Heart right ventricle (tissue), 16 donors: ENCODE measurements at regions not wholly inside any gene's neighbourhood (a gene's known extent, or its start where the extent isn't known, plus 50 kb on each side); places are given as distances from the start of the nearest gene placed in this dataset.

ENCODE experiments used
- ATAC-seq, 8 donors: fragments of 200-7000 bp; cut with Tn5 transposase; one replicate each; pipeline ENCODE4 v1.9.1; 2020; ENCODE audit warnings: mild to moderate bottlenecking in 8 of 8, moderate library complexity in 8 of 8, moderate number of reproducible peaks in 1 of 8
- DNase-seq, 2 donors: peaks; one replicate each; pipeline ENCODE4 v3.0.0-alpha.2; 2020
- H3K27ac ChIP-seq, 10 donors: fragments of 200-600 bp; sonication (generic) in 2 of 10; one replicate each; pipeline versions ENCODE4 v1.5.0 to v1.8.0; 2020 to 2022; ENCODE audit warnings: mild to moderate bottlenecking in 3 of 10
- H3K27me3 ChIP-seq, 7 donors: fragments of 200-600 bp; one replicate each; pipeline ENCODE4 v1.8.0; 2021 to 2022; ENCODE audit warnings: mild to moderate bottlenecking in 2 of 7
- H3K36me3 ChIP-seq, 9 donors: fragments of 200-600 bp; sonication (generic) in 1 of 9; one replicate each; pipeline versions ENCODE4 v1.5.0 to v1.8.0; 2020 to 2022; ENCODE audit warnings: mild to moderate bottlenecking in 2 of 9
- H3K4me1 ChIP-seq, 9 donors: fragments of 200-600 bp; sonication (generic) in 1 of 9; one replicate each; pipeline versions ENCODE4 v1.5.0 to v1.8.0; 2020 to 2022; ENCODE audit warnings: mild to moderate bottlenecking in 4 of 9
- H3K4me3 ChIP-seq, 10 donors: fragments of 200-600 bp; sonication (generic) in 2 of 10; one replicate each; pipeline versions ENCODE4 v1.5.0 to v1.8.0; 2020 to 2022; ENCODE audit warnings: mild to moderate bottlenecking in 7 of 10, moderate library complexity in 2 of 10
- H3K9me3 ChIP-seq, 11 donors: fragments of 200-600 bp in 10 of 11; sonication (generic) in 2 of 11; one replicate each; pipeline versions ENCODE4 v1.5.0 to v1.8.0; 2013 to 2022; ENCODE audit warnings: mild to moderate bottlenecking in 2 of 11, control low read depth in 1 of 11, moderate library complexity in 1 of 11
- WGBS, 2 donors: extraction: QIAGEN DNeasy Blood & Tissue Kit; methylation state at CpG; one replicate each; pipeline ENCODE4 v1.1.7; 2013; ENCODE audit warnings: inconsistent platforms in 1 of 2; 5-methylcytosine and 5-hydroxymethylcytosine counted together
- intact Hi-C, 10 donors: fragments of 100-400 bp; cut with DNase I; formaldehyde crosslinking; loops; one replicate each; pipeline versions ENCODE4 v1.11.1 to v1.14.2; 2022
- TF ChIP-seq, protein P1 (sequence below), 9 donors: fragments of 200-600 bp; sonication (generic) in 2 of 9; IDR thresholded peaks; one replicate each; pipeline versions ENCODE4 v1.5.0 to v1.8.0; 2021 to 2022; ENCODE audit warnings: antibody characterized with exemption in 9 of 9, mild to moderate bottlenecking in 5 of 9, moderate library complexity in 1 of 9
- donor health status: Arrhythmogenic right ventricular cardiomyopathy.
- donor health status: ischemic (EF 13 %, LVEDD 7.1; RV severe dilation, severe dysfunction).
- donor health status: healthy with polysubstance abuse.
- donor health status: DM: no; HTN: yes; CAD: no.
- donor health status: DM: no; HTN: no; CAD: no.
- donor health status: ischemic (EF 25% LVEDD 6.9; RV normal size, moderate dysfunction).
- donor health status: ischemic (EF 25% LVEDD 5.7; RV mildly dilated, moderate dysfunction).
- donor health status: healthy.
- donor health status: DM: yes; HTN: yes; CAD: no.
- donor health status: Ischemic cardiomyopathy.
- donor health status: ischemic (EF 35%, LVEDD 5.7; RV mildly dilated, moderate dysfunction).
- donor health status: nonischemic (EF 11% LVEDD 7.7; RV severe dilation, severe dysfunction).
- donor health status: DM: yes; HTN: yes; CAD: no.
- donor health status: PGD.
- donor health status: ischemic (EF 29% LVEDD 5.4; RV normal size, mild dysfunction).
- donor health status: nonischemic (EF 23%, LVEDD 6.1; RV moderate dilation, normal function).

DNA sequence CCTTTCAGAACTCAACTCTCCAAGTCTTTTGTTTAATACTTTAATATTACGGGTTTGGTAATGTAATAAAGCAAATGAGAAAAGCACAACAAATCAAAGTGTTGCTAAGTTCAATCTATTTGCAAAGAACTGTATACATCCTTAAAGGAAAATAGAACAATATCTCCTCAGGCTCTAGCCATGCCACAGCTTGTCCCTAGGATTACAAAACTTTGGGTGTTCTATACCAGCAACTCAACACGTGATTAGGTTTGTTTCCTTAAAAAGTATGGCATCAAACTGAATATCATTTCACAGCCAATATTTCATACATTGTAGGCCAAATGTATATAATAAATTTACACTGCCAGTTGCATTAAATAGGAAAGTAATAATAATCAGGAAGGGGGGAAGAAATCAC, 418.6 kb upstream of the MDFIC2 start:
- Histone ChIP-seq H3K27me3 (no peaks in the 10 kb centered on the region), H3K9me3 (no peaks in the 10 kb centered on the region), H3K4me1 (peaks cover 0 to 4% (median 0%) of the 10 kb centered on the region in 9 donors), H3K27ac (no peak overlapping the region), H3K4me3 (no peak overlapping the region), H3K36me3 (no peaks in the 10 kb centered on the region)
- ATAC-seq (no peak), DNase-seq (no peak)
- intact Hi-C loops: no loop called here
- TF ChIP-seq, protein P1, sequence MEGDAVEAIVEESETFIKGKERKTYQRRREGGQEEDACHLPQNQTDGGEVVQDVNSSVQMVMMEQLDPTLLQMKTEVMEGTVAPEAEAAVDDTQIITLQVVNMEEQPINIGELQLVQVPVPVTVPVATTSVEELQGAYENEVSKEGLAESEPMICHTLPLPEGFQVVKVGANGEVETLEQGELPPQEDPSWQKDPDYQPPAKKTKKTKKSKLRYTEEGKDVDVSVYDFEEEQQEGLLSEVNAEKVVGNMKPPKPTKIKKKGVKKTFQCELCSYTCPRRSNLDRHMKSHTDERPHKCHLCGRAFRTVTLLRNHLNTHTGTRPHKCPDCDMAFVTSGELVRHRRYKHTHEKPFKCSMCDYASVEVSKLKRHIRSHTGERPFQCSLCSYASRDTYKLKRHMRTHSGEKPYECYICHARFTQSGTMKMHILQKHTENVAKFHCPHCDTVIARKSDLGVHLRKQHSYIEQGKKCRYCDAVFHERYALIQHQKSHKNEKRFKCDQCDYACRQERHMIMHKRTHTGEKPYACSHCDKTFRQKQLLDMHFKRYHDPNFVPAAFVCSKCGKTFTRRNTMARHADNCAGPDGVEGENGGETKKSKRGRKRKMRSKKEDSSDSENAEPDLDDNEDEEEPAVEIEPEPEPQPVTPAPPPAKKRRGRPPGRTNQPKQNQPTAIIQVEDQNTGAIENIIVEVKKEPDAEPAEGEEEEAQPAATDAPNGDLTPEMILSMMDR (IDR thresholded peaks at IDR 0.05): no peak
- WGBS, 2 donors: 93 to 94% methylated on average over 2 of the region's 2 CpGs

DNA sequence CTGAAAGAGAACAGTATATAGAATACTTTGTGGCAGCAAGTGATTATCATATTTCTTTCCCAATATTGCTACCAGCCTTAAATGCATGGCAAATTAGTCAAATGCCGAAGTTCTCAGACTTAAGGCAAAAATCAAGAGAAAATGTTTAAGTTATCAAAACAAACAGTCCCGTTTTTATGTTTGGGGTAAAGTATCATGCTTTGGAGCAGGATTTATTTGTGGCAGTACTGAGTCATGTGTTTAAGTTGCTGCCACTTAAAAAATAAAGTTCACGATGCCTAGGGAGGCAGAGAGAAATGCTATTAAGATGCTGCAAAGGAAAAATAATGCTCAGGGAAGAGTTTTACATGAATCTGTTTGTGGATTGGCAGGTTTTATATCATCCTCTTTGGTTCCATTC, 417.4 kb upstream of the MDFIC2 start:
- ATAC-seq (no peak), DNase-seq (no peak)
- TF ChIP-seq, protein P1 (IDR thresholded peaks at IDR 0.05): no peak
- H3K9me3 ChIP-seq: peaks cover 0 to 3% (median 0%) of the 10 kb centered on the region in 11 donors
- 82 to 84% methylated on average over 3 of the region's 3 CpGs for WGBS, 2 donors
- H3K4me1 ChIP-seq: peaks cover 0 to 4% (median 0%) of the 10 kb centered on the region in 9 donors
- no peak overlapping the region for H3K27ac ChIP-seq
- H3K27me3 ChIP-seq: no peaks in the 10 kb centered on the region
- intact Hi-C loops: no loop called here
- H3K36me3 ChIP-seq: no peaks in the 10 kb centered on the region
- no peak overlapping the region for H3K4me3 ChIP-seq

DNA sequence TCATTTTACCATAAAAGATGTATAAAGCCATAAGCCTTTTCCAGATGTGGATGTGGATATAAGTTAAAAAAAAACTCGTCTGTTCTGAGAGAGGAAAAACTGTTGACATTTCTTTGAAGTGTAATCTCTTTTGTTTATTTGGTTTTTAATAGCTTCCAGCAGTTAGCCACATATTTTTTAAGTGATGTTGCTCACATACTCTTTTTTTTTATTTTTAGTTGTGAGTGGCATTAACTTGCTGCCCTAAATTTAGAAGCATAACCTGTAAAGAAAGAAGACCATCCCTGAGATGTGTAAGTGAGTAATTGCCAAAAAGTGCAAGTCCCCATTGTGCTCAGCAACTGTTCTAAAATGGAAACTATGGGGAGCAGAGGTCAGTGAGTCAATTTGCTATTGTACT, 415.9 kb upstream of the MDFIC2 start:
- Histone ChIP-seq H3K36me3 (no peaks in the 10 kb centered on the region), H3K4me1 (peaks cover 0 to 4% (median 0%) of the 10 kb centered on the region in 9 donors), H3K4me3 (no peak overlapping the region), H3K27me3 (no peaks in the 10 kb centered on the region), H3K9me3 (peaks cover 0 to 3% (median 0%) of the 10 kb centered on the region in 11 donors), H3K27ac (no peak overlapping the region)
- no peak for ATAC-seq
- TF ChIP-seq, protein P1 (IDR thresholded peaks at IDR 0.05): no peak
- intact Hi-C loops: no loop called here
- 43 to 44% methylated on average over 1 of the region's 1 CpG for WGBS, 2 donors
- no peak for DNase-seq

DNA sequence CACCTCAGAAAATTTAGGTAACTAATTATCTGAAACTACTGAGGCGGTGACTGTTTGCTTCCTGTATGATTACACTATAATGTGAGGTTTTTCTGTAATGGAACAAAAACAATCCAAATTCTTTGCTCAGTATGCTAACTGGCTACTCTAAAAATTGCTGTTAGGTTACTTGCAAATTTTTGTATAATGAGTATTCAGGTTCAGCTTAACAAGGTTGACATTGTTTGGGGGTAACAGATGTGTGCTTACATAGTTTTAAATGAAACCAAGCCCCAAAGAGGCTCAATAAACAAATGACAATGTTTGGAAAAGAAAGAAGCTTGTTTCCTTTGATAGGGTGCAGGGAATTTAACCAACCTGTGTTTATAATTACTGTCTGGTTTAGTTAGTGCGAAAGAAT, 414.5 kb upstream of the MDFIC2 start:
- TF ChIP-seq, protein P1 (IDR thresholded peaks at IDR 0.05): no peak
- Histone ChIP-seq H3K36me3 (no peaks in the 10 kb centered on the region), H3K27ac (no peak overlapping the region), H3K27me3 (no peaks in the 10 kb centered on the region), H3K9me3 (peaks cover 0 to 3% (median 0%) of the 10 kb centered on the region in 11 donors), H3K4me1 (peaks cover 0 to 4% (median 0%) of the 10 kb centered on the region in 9 donors), H3K4me3 (no peak overlapping the region)
- ATAC-seq: no peak
- no peak for DNase-seq
- WGBS, 2 donors: 95 to 98% methylated on average over 2 of the region's 2 CpGs
- intact Hi-C loops: no loop called here
